Left colon (tissue), 2 donors: ENCODE measurements at regions not wholly inside any gene's neighbourhood (a gene's known extent, or its start where the extent isn't known, plus 50 kb on each side); places are given as distances from the start of the nearest gene placed in this dataset.

ENCODE experiments used
- ATAC-seq: fragments of 200-7000 bp; cut with Tn5 transposase; one replicate; pipeline ENCODE4 v1.9.1; 2020; ENCODE audit warnings: mild to moderate bottlenecking, moderate library complexity
- DNase-seq, 2 donors: peaks; one replicate each; pipeline ENCODE4 v3.0.0-alpha.2; 2020
- intact Hi-C, 2 donors: fragments of 100-400 bp; cut with DNase I in 1 of 2; cut with micrococcal nuclease in 1 of 2; formaldehyde crosslinking; loops; one replicate each; pipeline versions ENCODE4 v1.11.2 to v1.14.0; 2022; cut with DNase I, micrococcal nuclease
- donor health status: DM: no; HTN: no; CAD: no.
- donor health status: DM: yes; HTN: yes; CAD: no.

- intact Hi-C loops: no loop called here
- ATAC-seq (no peak), DNase-seq (no peak)
Measured at GRCh38 chr12:83856803-83857202, 1055.8 kb downstream of the SLC6A15 start.

- no peak for ATAC-seq
- intact Hi-C loops: no loop called here
Measured at GRCh38 chr12:83850531-83850930, 1062.1 kb downstream of the SLC6A15 start.

GRCh38 chr12:83848702-83849101 is 1063.9 kb downstream of the SLC6A15 start:
- ATAC-seq (no peak), DNase-seq (no peak)
- intact Hi-C loops: no loop called here

More at GRCh38 chr12:83850531-83850930, 1062.1 kb downstream of the SLC6A15 start:
- DNase-seq: no peak

GRCh38 chr12:83843541-83843940 is 1069.1 kb downstream of the SLC6A15 start:
- DNase-seq: no peak
- ATAC-seq: no peak
- intact Hi-C loops: no loop called here

GRCh38 chr12:83841620-83842019 is 1071.0 kb downstream of the SLC6A15 start:
- intact Hi-C loops: no loop called here
- ATAC-seq (no peak), DNase-seq (no peak)

- ATAC-seq (no peak), DNase-seq (no peak)
- intact Hi-C loops: no loop called here
Measured at GRCh38 chr12:83827860-83828259, 1084.7 kb downstream of the SLC6A15 start.

GRCh38 chr12:83827193-83827592 is 1085.4 kb downstream of the SLC6A15 start:
- intact Hi-C loops: no loop called here
- DNase-seq (no peak), ATAC-seq (no peak)

GRCh38 chr12:83826112-83826511 is 1086.5 kb downstream of the SLC6A15 start:
- ATAC-seq (no peak), DNase-seq (peak in 1 of 2 donors; percentile 9)
- intact Hi-C loops: no loop called here

- DNase-seq (peak; percentile 30 to 32), ATAC-seq (peak; percentile 67)
- intact Hi-C loops: no loop called here
Measured at GRCh38 chr12:83823386-83824045, 1089.1 kb downstream of the SLC6A15 start.

- no peak for ATAC-seq
- no peak for DNase-seq
- intact Hi-C loops: no loop called here
Measured at GRCh38 chr12:83821967-83822366, 1090.6 kb downstream of the SLC6A15 start.

GRCh38 chr12:83818881-83819280 is 1093.7 kb downstream of the SLC6A15 start:
- intact Hi-C loops: no loop called here
- ATAC-seq: no peak
- DNase-seq: peak in 1 of 2 donors; percentile 8

- ATAC-seq (no peak), DNase-seq (no peak)
- intact Hi-C loops: no loop called here
Measured at GRCh38 chr12:83817730-83818129, 1094.9 kb downstream of the SLC6A15 start.

- intact Hi-C loops: no loop called here
- DNase-seq (no peak), ATAC-seq (no peak)
Measured at GRCh38 chr12:83808591-83808990, 1104.0 kb downstream of the SLC6A15 start.

- no peak for DNase-seq
- no peak for ATAC-seq
- intact Hi-C loops: no loop called here
Measured at GRCh38 chr12:83807871-83808270, 1104.7 kb downstream of the SLC6A15 start.

GRCh38 chr12:83805873-83806272 is 1106.7 kb downstream of the SLC6A15 start:
- intact Hi-C loops: no loop called here

GRCh38 chr12:83805156-83805772 is 1107.3 kb downstream of the SLC6A15 start:
- intact Hi-C loops: no loop called here
- ATAC-seq (no peak), DNase-seq (no peak)

More at GRCh38 chr12:83805873-83806272, 1106.7 kb downstream of the SLC6A15 start:
- DNase-seq (no peak), ATAC-seq (no peak)

GRCh38 chr12:83801972-83802371 is 1110.6 kb downstream of the SLC6A15 start:
- no peak for DNase-seq
- no peak for ATAC-seq
- intact Hi-C loops: no loop called here

- intact Hi-C loops: no loop called here
- no peak for ATAC-seq
- DNase-seq: no peak
Measured at GRCh38 chr12:83800022-83800421, 1112.6 kb downstream of the SLC6A15 start.

GRCh38 chr12:83796531-83796930 is 1109.8 kb downstream of the TMTC2 start:
- no peak for ATAC-seq
- intact Hi-C loops: no loop called here
- DNase-seq: no peak

- ATAC-seq (no peak), DNase-seq (no peak)
- intact Hi-C loops: no loop called here
Measured at GRCh38 chr12:83793616-83794015, 1106.9 kb downstream of the TMTC2 start.
